SKM-1 treated with dmso at 0.1 percent for 144 hours (cell line): ENCODE measurements at regions not wholly inside any gene's neighbourhood (a gene's known extent, or its start where the extent isn't known, plus 50 kb on each side); places are given as distances from the start of the nearest gene placed in this dataset.
A peak's percentile ranks its signal among the peaks of the same experiment; 100 is the strongest.

Experiments used
- DNase-seq: peaks from one replicate; lab custom pipeline; 2025; ENCODE audit not compliant: unreplicated experiment; lab: John Stamatoyannopoulos, UW

GRCh38 chr9:32248189-32248712 is 136.2 kb upstream of the ACO1 start:
- DNase-seq = no peak

DNA sequence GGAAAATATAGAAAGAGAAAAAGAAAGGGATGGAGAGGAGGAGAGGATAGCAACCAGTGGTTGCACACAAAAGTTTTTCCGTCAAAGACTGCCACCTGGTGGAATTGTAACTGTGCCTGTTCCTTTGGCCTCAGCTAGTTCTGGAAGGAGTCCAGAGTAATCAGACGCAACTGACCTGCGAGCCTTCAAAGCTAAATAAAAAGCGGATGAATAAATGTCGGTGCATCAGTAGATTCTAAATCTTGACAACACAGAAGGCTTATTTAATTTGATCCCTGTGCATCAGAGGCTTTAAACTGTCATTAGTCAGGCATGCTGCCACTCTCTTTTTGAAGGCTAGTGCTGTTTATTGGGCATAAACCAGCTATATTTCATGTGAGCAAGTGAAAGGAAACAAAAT is 132.9 kb upstream of the ACO1 start:
- peak; percentile 35 for DNase-seq

- no peak for DNase-seq
Measured at GRCh38 chr9:32253731-32254130, 130.7 kb upstream of the ACO1 start.

GRCh38 chr9:32255026-32255425 is 129.4 kb upstream of the ACO1 start:
- no peak for DNase-seq

GRCh38 chr9:32258482-32258881 is 126.0 kb upstream of the ACO1 start:
- no peak for DNase-seq

DNA sequence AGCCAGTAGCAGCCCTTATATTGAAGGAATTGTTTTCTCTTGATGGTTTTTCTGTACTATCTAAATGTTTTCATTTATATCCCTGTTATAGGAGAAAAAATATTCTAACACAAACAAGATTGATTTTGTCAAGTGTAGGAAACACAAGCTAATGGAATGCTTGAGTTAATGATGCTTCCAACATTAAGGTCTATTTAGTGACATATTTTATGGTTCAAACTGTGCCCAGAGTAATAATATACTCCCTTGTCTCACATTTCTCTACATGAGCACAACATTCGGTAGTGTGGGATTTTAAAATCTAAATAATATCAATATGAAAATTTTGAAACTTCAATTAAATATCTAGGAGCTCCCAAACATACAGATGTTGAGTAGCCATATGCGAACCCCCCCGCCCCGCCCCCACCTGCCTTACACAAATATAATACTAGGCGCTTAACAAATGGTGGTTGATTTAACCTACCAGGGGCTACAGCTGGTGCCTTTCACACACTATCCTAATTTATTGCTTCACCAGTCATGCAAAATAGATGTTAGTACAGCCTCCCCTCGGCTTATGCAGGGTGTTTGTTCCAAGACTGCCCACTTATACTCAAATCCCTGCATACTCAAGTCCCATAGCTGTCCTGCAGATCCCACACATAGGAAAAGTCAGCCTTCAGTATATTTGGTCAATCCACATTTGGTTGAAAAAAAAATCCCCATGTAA is 124.1 kb upstream of the ACO1 start:
- DNase-seq = no peak

- no peak for DNase-seq
Measured at GRCh38 chr9:32264170-32264864, 120.1 kb upstream of the ACO1 start.

DNA sequence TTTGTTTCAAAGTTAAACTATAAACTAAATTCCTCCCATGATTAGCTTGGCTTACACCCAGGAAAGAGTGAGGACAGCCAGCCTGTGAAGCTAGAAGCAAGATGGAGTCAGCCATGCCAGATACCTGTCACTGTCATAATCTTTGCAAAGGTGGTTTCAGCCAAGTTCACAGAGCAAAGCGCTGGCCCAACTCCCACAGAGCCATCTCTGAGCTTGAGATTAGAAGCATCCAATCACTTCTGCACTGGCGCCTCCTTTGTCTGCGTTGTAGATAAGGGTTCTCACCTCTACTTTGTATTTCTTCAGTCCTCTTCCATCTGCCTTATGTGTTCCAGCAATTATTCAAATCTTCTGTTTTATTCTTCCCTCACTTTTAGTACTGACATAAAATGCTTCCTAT is 119.4 kb upstream of the ACO1 start:
- no peak for DNase-seq

DNA sequence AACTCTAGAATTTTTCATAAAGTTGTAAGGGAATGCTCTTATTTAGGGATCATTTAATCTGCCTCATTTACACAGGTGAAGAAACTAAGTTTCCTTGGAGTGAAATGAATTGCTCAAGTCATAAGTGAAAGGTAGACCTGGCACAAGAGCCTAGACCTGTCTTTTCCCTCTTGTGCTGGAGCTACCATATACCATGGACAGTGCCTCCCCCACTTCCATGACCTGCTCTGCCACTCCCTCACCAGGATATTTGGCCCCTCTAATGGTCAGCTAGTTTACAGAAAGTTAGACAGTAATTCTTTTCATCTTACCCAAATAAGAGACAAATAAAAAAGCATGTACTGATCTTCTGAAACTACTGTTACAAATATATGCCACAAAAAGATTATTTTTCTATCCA is 105.5 kb upstream of the ACO1 start:
- DNase-seq = no peak

GRCh38 chr9:32289756-32290155 is 94.7 kb upstream of the ACO1 start:
- DNase-seq = no peak

DNA sequence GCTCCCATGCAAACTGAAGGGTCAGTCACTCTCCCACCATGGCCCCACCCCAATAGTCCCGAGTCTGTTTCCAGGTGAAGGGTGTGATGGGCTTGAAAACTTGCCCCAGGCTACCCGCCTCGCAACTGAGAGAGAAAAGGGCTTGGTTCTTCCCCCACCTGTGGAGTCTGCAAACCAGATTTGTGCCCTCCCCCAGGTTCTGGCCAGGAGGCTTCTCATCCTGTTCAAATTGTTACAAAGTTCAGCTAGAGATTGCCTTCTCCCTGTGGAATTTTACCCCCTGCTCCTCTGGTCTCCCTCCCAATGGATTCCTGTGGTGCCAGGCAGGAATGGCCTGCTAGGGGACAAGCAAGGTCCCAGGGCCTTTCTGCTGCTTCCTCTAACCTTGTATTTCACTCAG is 93.1 kb upstream of the ACO1 start:
- no peak for DNase-seq

- no peak for DNase-seq
Measured at GRCh38 chr9:32292611-32293010, 91.8 kb upstream of the ACO1 start.

GRCh38 chr9:32293091-32293490 is 91.4 kb upstream of the ACO1 start:
- no peak for DNase-seq

- DNase-seq = no peak
Measured at GRCh38 chr9:32294106-32294505, 90.3 kb upstream of the ACO1 start.

DNA sequence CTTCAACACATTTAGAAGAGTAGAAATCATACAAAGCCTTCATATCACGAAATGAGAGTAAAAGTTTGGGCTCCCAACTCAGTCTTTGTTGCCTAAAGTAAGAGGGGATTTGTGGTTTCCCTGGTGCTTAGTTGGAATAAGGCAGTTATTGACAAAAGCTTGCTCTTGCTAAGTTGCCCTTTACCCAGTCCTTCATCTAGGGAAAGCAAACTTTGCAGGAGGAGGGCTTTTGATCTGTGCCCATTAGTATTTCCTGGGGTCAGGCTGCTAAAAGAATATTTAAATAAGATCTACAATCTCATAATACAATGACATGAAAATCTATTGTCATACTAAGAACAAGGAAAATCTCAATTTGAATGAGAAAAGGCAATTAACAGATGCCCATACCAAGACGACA is 84.1 kb upstream of the ACO1 start:
- DNase-seq = no peak

GRCh38 chr9:32304495-32304894 is 79.9 kb upstream of the ACO1 start:
- no peak for DNase-seq

DNA sequence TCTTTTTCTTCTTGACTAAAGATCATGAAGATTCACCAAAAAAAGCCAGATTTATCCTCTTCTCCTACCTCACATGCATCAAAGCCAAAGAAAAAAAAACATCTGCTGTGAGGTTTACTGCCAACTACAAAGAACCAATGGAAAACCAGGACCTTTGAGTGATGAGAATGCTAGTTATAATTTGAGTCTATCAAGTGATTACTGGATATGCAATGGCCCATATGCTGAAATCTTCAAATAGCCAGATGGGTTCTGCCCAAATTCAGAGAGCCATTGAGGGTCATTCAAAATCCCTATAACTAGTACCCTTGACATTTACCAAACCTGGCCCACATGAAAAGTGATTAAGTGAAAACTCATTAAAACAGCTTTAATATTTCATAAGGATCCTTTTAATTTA is 78.4 kb upstream of the ACO1 start:
- no peak for DNase-seq

DNA sequence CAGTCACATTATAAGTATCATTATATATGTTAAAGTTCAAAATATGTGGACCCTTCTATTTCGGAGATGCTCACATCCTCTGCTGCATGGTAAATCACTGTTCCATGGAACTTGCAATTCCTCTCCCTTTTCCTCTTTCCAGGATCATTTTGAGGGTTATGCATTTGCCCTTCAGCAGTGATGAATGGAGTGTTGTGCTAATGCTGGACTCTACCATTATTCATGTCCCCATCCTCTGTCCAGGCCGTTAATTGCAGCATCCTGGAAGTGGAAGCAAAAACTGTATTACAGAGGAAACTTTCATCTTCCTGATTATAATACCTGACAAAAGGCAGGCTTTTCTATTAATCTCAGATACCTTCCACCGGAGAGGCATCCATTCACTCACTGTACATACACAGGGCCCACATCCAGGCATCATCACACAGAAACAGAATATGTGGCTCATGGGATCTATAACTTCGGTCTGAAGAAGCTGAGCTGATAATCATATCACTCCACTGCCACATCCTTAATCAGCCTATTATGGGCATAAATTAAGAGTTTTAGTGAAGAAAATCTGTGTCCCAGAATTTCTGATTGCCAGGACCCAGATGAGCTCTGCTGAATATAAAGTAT is 65.0 kb upstream of the ACO1 start:
- no peak for DNase-seq

DNA sequence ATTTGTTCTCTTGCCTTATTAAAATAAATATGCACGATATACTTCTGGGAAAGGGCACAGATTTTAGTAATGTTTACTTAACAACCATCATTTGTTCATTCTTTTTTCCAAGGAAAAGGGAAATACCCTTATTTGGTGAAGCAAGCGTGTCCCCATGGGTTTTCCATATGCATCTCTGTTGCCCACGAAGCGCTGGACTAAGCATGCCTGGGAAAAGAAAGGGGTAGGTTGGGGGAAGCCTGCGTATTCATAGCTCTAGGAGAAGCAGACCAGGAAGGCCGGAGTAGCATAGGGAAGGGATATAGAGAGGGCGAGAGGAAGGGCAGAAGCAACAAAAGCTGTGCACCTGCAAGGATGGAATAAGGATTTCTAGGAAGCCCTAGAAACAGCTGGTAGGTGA is 61.8 kb upstream of the ACO1 start:
- DNase-seq = no peak

GRCh38 chr9:32326146-32326545 is 58.3 kb upstream of the ACO1 start:
- no peak for DNase-seq

- DNase-seq = no peak
Measured at GRCh38 chr9:32331240-32331639, 53.2 kb upstream of the ACO1 start.

- DNase-seq = no peak
Measured at GRCh38 chr9:32334112-32334511, 50.3 kb upstream of the ACO1 start.
